SK-N-SH (cell line): ENCODE measurements at regions not wholly inside any gene's neighbourhood (a gene's known extent, or its start where the extent isn't known, plus 50 kb on each side); places are given as distances from the start of the nearest gene placed in this dataset.

Experiments used
- CTCF ChIA-PET: fragments of 300-600, 350-600 bp; formaldehyde crosslinking; extraction: SDS; loops from one replicate; lab custom pipeline; 2021; lab: Yijun Ruan, JAX
- POLR2A ChIA-PET: fragments of 350-600 bp; sonication (Branson Sonifier 250); formaldehyde crosslinking; extraction: SDS; loops from one replicate; lab custom pipeline; 2020; ENCODE audit warnings: antibody characterized with exemption, inconsistent platforms; lab: Yijun Ruan, JAX
- DNase-seq: peaks from one replicate; pipeline ENCODE4 v3.0.0; 2012
- H2AFZ ChIP-seq: fragments of 200-600 bp; sonication (generic); 2 replicates; pipeline ENCODE4 v1.8.1; 2016; ENCODE audit warnings: antibody characterized with exemption, mild to moderate bottlenecking, low read depth
- H3F3A ChIP-seq: fragments of 200-600 bp; sonication (generic); replicated peaks from 2 replicates; pipeline ENCODE3; 2016; ENCODE audit warnings: antibody characterized with exemption, mild to moderate bottlenecking; ENCODE audit not compliant: insufficient read depth
- H3K27ac ChIP-seq, 2 experiments: fragments of 200-500 bp in 1 of 2; fragments of 200-600 bp in 1 of 2; sonication (Bioruptor generic) in 1 of 2; sonication (generic), shearing (Covaris generic) in 1 of 2; 2 replicates each; pipeline versions ENCODE4 v1.5.1 to v1.6.1; 2014 to 2016; ENCODE audit warnings: low read depth in 2 of 2, inconsistent platforms in 1 of 2, low read length in 1 of 2, mild to moderate bottlenecking in 1 of 2, mixed read lengths in 1 of 2
- H3K27me3 ChIP-seq: fragments of 200-600 bp; sonication (generic), shearing (Covaris generic); 2 replicates; pipeline ENCODE4 v1.6.1; 2016; ENCODE audit warnings: mixed run types; ENCODE audit not compliant: insufficient read depth
- H3K36me3 ChIP-seq, 2 experiments: fragments of 200-500 bp in 1 of 2; fragments of 200-600 bp in 1 of 2; sonication (Bioruptor generic) in 1 of 2; sonication (generic) in 1 of 2; replicated peaks in 1 of 2; 2 replicates each; pipeline versions ENCODE3 to v1.5.1; 2014 to 2016; ENCODE audit warnings: low read length in 1 of 2, mild to moderate bottlenecking in 1 of 2; ENCODE audit not compliant: insufficient read depth in 2 of 2, control insufficient read depth in 1 of 2
- H3K4me1 ChIP-seq, 2 experiments: fragments of 200-500 bp in 1 of 2; fragments of 200-600 bp in 1 of 2; sonication (Bioruptor generic) in 1 of 2; sonication (generic), shearing (Covaris generic) in 1 of 2; 2 replicates each; pipeline versions ENCODE4 v1.5.1 to v1.6.1; 2014 to 2016; ENCODE audit warnings: low read depth in 1 of 2, low read length in 1 of 2, mixed run types in 1 of 2; ENCODE audit not compliant: insufficient read depth in 2 of 2, control insufficient read depth in 1 of 2
- H3K4me2 ChIP-seq: fragments of 200-600 bp; sonication (generic), shearing (Covaris generic); 2 replicates; pipeline ENCODE4 v1.6.1; 2017; ENCODE audit warnings: mixed run types
- H3K4me3 ChIP-seq, 2 experiments: fragments of 200-500 bp in 1 of 2; fragments of 200-600 bp in 1 of 2; sonication (Bioruptor generic) in 1 of 2; sonication (generic), shearing (Covaris generic) in 1 of 2; 2 replicates each; pipeline versions ENCODE4 v1.5.1 to v1.8.1; 2014 to 2016; ENCODE audit warnings: low read depth in 2 of 2, inconsistent platforms in 1 of 2, low read length in 1 of 2, mild to moderate bottlenecking in 1 of 2, mixed read lengths in 1 of 2, moderate library complexity in 1 of 2
- H3K79me2 ChIP-seq: fragments of 200-600 bp; sonication (generic); 2 replicates; pipeline ENCODE4 v1.8.1; 2017; ENCODE audit warnings: mild to moderate bottlenecking; ENCODE audit not compliant: insufficient read depth
- H3K9ac ChIP-seq: fragments of 200-600 bp; sonication (generic); 2 replicates; pipeline ENCODE4 v1.6.1; 2017; ENCODE audit warnings: mixed run types
- H3K9me2 ChIP-seq: fragments of 200-600 bp; sonication (generic); 2 replicates; pipeline ENCODE4 v1.6.1; 2017; ENCODE audit warnings: mixed run types
- H3K9me3 ChIP-seq: fragments of 200-600 bp; sonication (generic); 2 replicates; pipeline ENCODE4 v1.6.1; 2017; ENCODE audit warnings: mixed run types, mild to moderate bottlenecking, moderate library complexity
- H4K20me1 ChIP-seq: fragments of 200-600 bp; sonication (generic); 2 replicates; pipeline ENCODE4 v1.6.1; 2017; ENCODE audit warnings: mild to moderate bottlenecking, mixed run types; ENCODE audit not compliant: insufficient read depth
- EZH2phosphoT487 ChIP-seq: fragments of 200-600 bp; sonication (generic); IDR thresholded peaks from 2 replicates; pipeline ENCODE4 v1.6.1; 2017; ENCODE audit warnings: low read depth, mixed run types, mild to moderate bottlenecking, antibody characterized with exemption, moderate library complexity, borderline replicate concordance
- FOSL2 ChIP-seq: IDR thresholded peaks from 2 replicates; pipeline ENCODE4 v1.4.0; 2012; ENCODE audit warnings: low read depth, mild to moderate bottlenecking, moderate library complexity, borderline replicate concordance
- FOXJ3 ChIP-seq: sonication (generic); formaldehyde crosslinking; IDR thresholded peaks from 2 replicates; pipeline ENCODE4 v1.5.1; 2020; ENCODE audit warnings: mild to moderate bottlenecking, missing genetic modification reagents
- FOXM1 ChIP-seq: IDR thresholded peaks from 2 replicates; pipeline ENCODE4 v1.4.0; 2012; ENCODE audit warnings: low read depth, mild to moderate bottlenecking
- GATA2 ChIP-seq: sonication (generic); formaldehyde crosslinking; IDR thresholded peaks from 2 replicates; pipeline ENCODE4 v1.5.0; 2020; ENCODE audit warnings: mild to moderate bottlenecking, missing genetic modification reagents
- JUND ChIP-seq: IDR thresholded peaks from 2 replicates; pipeline ENCODE4 v1.4.0; 2012
- MEF2A ChIP-seq: IDR thresholded peaks from 2 replicates; pipeline ENCODE4 v1.4.0; 2012; ENCODE audit warnings: low read depth, borderline replicate concordance
- MXI1 ChIP-seq: IDR thresholded peaks from 2 replicates; pipeline ENCODE4 v1.6.1; 2012; ENCODE audit warnings: mild to moderate bottlenecking, low read depth, low read length, improper control_type of control experiment
- NFIC ChIP-seq: IDR thresholded peaks from 2 replicates; pipeline ENCODE4 v1.4.0; 2012; ENCODE audit warnings: borderline replicate concordance
- RAD21 ChIP-seq: IDR thresholded peaks from 2 replicates; pipeline ENCODE4 v1.6.1; 2012; ENCODE audit warnings: mild to moderate bottlenecking, low read length
- YY1 ChIP-seq: IDR thresholded peaks from 2 replicates; pipeline ENCODE4 v1.4.0; 2012; ENCODE audit warnings: low read depth, mild to moderate bottlenecking
- ZBTB33 ChIP-seq: IDR thresholded peaks from 2 replicates; pipeline ENCODE4 v1.4.0; 2012; ENCODE audit warnings: low read depth, borderline replicate concordance
- WGBS: methylation state at CpG from one replicate; pipeline ENCODE4 v1.1.6; 2017; ENCODE audit warnings: low lambda C conversion rate; 5-methylcytosine and 5-hydroxymethylcytosine counted together
- TF ChIP-seq, protein P1 (sequence below): fragments of 150-350 bp; IDR thresholded peaks from 2 replicates; pipeline ENCODE4 v1.6.1; 2016; ENCODE audit warnings: mild to moderate bottlenecking, low read depth, low read length

GRCh38 chr20:23136893-23137745 is 51.0 kb upstream of the CD93 start:
- no peaks in the 10 kb centered on the region for H3K9me3 ChIP-seq
- H3K4me3 ChIP-seq, result no peak overlapping the region
- no peak overlapping the region for H3K9ac ChIP-seq
- POLR2A ChIA-PET, result no interaction called here
- no peaks in the 10 kb centered on the region for H3K9me2 ChIP-seq
- no peaks in the 10 kb centered on the region for H3F3A ChIP-seq
- H3K79me2 ChIP-seq, result no peaks in the 10 kb centered on the region
- no peaks in the 10 kb centered on the region for H3K36me3 ChIP-seq
- TF ChIP-seq GATA2 (CRISPR knock-in tag) (no peak), NFIC (no peak), FOXM1 (no peak), JUND (no peak), FOSL2 (no peak), MXI1 (no peak), FOXJ3 (no peak), MEF2A (no peak), RAD21 (no peak), ZBTB33 (no peak), EZH2phosphoT487 (no peak), YY1 (no peak)
- TF ChIP-seq, protein P1, sequence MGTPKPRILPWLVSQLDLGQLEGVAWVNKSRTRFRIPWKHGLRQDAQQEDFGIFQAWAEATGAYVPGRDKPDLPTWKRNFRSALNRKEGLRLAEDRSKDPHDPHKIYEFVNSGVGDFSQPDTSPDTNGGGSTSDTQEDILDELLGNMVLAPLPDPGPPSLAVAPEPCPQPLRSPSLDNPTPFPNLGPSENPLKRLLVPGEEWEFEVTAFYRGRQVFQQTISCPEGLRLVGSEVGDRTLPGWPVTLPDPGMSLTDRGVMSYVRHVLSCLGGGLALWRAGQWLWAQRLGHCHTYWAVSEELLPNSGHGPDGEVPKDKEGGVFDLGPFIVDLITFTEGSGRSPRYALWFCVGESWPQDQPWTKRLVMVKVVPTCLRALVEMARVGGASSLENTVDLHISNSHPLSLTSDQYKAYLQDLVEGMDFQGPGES, result no peak
- DNase-seq, result no peak
- H3K4me1 ChIP-seq, result 0 out of 4 replicates have a peak, but pooled peaks cover 0 to under 1% of the 10 kb centered on the region in 2 experiments
- no peak overlapping the region for H2AFZ ChIP-seq
- CTCF ChIA-PET, result no interaction called here
- H3K27ac ChIP-seq, result no peak overlapping the region
- WGBS, result 76% methylated on average over 16 of the region's 20 CpGs
- no peak overlapping the region for H3K4me2 ChIP-seq
- H4K20me1 ChIP-seq, result no peaks in the 10 kb centered on the region
- no peaks in the 10 kb centered on the region for H3K27me3 ChIP-seq
